Trophoblast cell (in vitro differentiated cells and primary cell): ENCODE measurements at regions not wholly inside any gene's neighbourhood (a gene's known extent, or its start where the extent isn't known, plus 50 kb on each side); places are given as distances from the start of the nearest gene placed in this dataset.

Source experiments
- DNase-seq, 2 donors: peaks; one replicate each; pipeline ENCODE4 v3.0.0-alpha.2; 2016
- H2AFZ ChIP-seq: 2 replicates; pipeline ENCODE4 v1.6.1; 2013; ENCODE audit warnings: low read length, moderate library complexity, mild to moderate bottlenecking; ENCODE audit not compliant: insufficient read depth, poor library complexity
- H2AK5ac ChIP-seq: 2 replicates; pipeline ENCODE4 v1.6.1; 2013; ENCODE audit warnings: mild to moderate bottlenecking, low read length
- H2BK120ac ChIP-seq: 2 replicates; pipeline ENCODE4 v1.6.1; 2013; ENCODE audit warnings: low read length, mild to moderate bottlenecking, moderate library complexity; ENCODE audit not compliant: insufficient read depth, poor library complexity
- H2BK12ac ChIP-seq: 2 replicates; pipeline ENCODE4 v1.6.1; 2013; ENCODE audit warnings: mild to moderate bottlenecking, low read length, moderate library complexity
- H2BK5ac ChIP-seq: 2 replicates; pipeline ENCODE4 v1.6.1; 2013; ENCODE audit warnings: low read length, low read depth, moderate library complexity, mild to moderate bottlenecking; ENCODE audit not compliant: poor library complexity
- H3K14ac ChIP-seq: 2 replicates; pipeline ENCODE4 v1.6.1; 2013; ENCODE audit warnings: mild to moderate bottlenecking, low read length
- H3K18ac ChIP-seq: 2 replicates; pipeline ENCODE4 v1.6.1; 2013; ENCODE audit warnings: mild to moderate bottlenecking, low read length
- H3K23ac ChIP-seq: 2 replicates; pipeline ENCODE4 v1.6.1; 2013; ENCODE audit warnings: low read length
- H3K27ac ChIP-seq: 2 replicates; pipeline ENCODE4 v1.5.1; 2013; ENCODE audit warnings: low read depth, mild to moderate bottlenecking, inconsistent platforms, low read length, moderate library complexity
- H3K27me3 ChIP-seq: 2 replicates; pipeline ENCODE4 v1.6.1; 2013; ENCODE audit warnings: inconsistent platforms, mild to moderate bottlenecking, low read length, moderate library complexity; ENCODE audit not compliant: insufficient read depth
- H3K36me3 ChIP-seq, 2 experiments: 1 replicate in 1 of 2; 2 replicates in 1 of 2; pipeline ENCODE4 v1.6.1; 2013; ENCODE audit warnings: low read length in 2 of 2, mild to moderate bottlenecking in 2 of 2, moderate library complexity in 1 of 2; ENCODE audit not compliant: insufficient read depth in 2 of 2, control insufficient read depth in 1 of 2
- H3K4ac ChIP-seq: 2 replicates; pipeline ENCODE4 v1.6.1; 2013; ENCODE audit warnings: low read depth, mild to moderate bottlenecking, low read length, moderate library complexity
- H3K4me1 ChIP-seq, 2 experiments: 1 replicate in 1 of 2; 2 replicates in 1 of 2; pipeline ENCODE4 v1.6.1; 2013; ENCODE audit warnings: low read length in 2 of 2, mild to moderate bottlenecking in 2 of 2, moderate library complexity in 1 of 2; ENCODE audit not compliant: insufficient read depth in 2 of 2, control insufficient read depth in 1 of 2
- H3K4me2 ChIP-seq: 2 replicates; pipeline ENCODE4 v1.6.1; 2013; ENCODE audit warnings: inconsistent platforms, mild to moderate bottlenecking, low read length, moderate library complexity
- H3K4me3 ChIP-seq: 2 replicates; pipeline ENCODE4 v1.5.1; 2013; ENCODE audit warnings: mild to moderate bottlenecking, low read depth, low read length, inconsistent platforms
- H3K79me1 ChIP-seq: one replicate; pipeline ENCODE4 v1.6.1; 2013; ENCODE audit warnings: low read length
- H3K79me2 ChIP-seq: 2 replicates; pipeline ENCODE4 v1.6.1; 2013; ENCODE audit warnings: low read length, mild to moderate bottlenecking; ENCODE audit not compliant: control insufficient read depth, insufficient read depth, poor library complexity
- H3K9ac ChIP-seq: 2 replicates; pipeline ENCODE4 v1.6.1; 2013; ENCODE audit warnings: mild to moderate bottlenecking, low read length
- H3K9me3 ChIP-seq: 2 replicates; pipeline ENCODE4 v1.6.1; 2013; ENCODE audit warnings: low read depth, mild to moderate bottlenecking, control low read depth, inconsistent platforms, low read length; ENCODE audit not compliant: insufficient read depth
- H4K12ac ChIP-seq: 2 replicates; pipeline ENCODE4 v1.6.1; 2013; ENCODE audit warnings: low read depth, mild to moderate bottlenecking, low read length, moderate library complexity
- H4K8ac ChIP-seq: 2 replicates; pipeline ENCODE4 v1.6.1; 2013; ENCODE audit warnings: low read depth, mild to moderate bottlenecking, low read length, moderate library complexity
- H4K91ac ChIP-seq: one replicate; pipeline ENCODE4 v1.6.1; 2013; ENCODE audit warnings: low read depth, mild to moderate bottlenecking, low read length, moderate library complexity
- WGBS: extraction: QIAGEN DNeasy Blood & Tissue Kit; methylation state at CpG from one replicate; pipeline ENCODE4 v1.1.7; 2013; ENCODE audit warnings: missing lambda C conversion rate; ENCODE audit not compliant: insufficient read length, insufficient coverage; ENCODE audit errors: extremely low coverage; 5-methylcytosine and 5-hydroxymethylcytosine counted together

- Histone ChIP-seq H3K9ac (no peak overlapping the region), H3K23ac (no peak overlapping the region), H4K12ac (no peak overlapping the region), H2AFZ (no peak overlapping the region), H3K4ac (no peak overlapping the region), H2BK120ac (no peak overlapping the region), H3K4me3 (no peak overlapping the region), H3K27me3 (no peaks in the 10 kb centered on the region), H2BK12ac (no peak overlapping the region), H4K8ac (no peak overlapping the region), H3K36me3 (no peaks in the 10 kb centered on the region), H3K18ac (no peak overlapping the region), H3K4me1 (no peaks in the 10 kb centered on the region), H3K4me2 (no peak overlapping the region), H3K14ac (no peak overlapping the region), H2BK5ac (no peak overlapping the region), H4K91ac (no peak overlapping the region), H3K79me2 (no peaks in the 10 kb centered on the region), H3K9me3 (no peaks in the 10 kb centered on the region), H3K27ac (no peak overlapping the region), H3K79me1 (no peaks in the 10 kb centered on the region), H2AK5ac (no peak overlapping the region)
- no peak for DNase-seq
- WGBS: no CpG with 5 or more reads among the region's 2 CpGs
Measured at GRCh38 chr6:19135706-19136105, 701.5 kb upstream of the ID4 start.

GRCh38 chr6:19137505-19137904 lies 699.7 kb upstream of the ID4 start:
- no CpG with 5 or more reads among the region's 4 CpGs for WGBS
- Histone ChIP-seq H3K27me3 (no peaks in the 10 kb centered on the region), H3K4me3 (no peak overlapping the region), H2AK5ac (no peak overlapping the region), H3K79me2 (no peaks in the 10 kb centered on the region), H4K8ac (no peak overlapping the region), H2AFZ (no peak overlapping the region), H3K23ac (no peak overlapping the region), H3K27ac (no peak overlapping the region), H2BK120ac (no peak overlapping the region), H3K4me2 (no peak overlapping the region), H3K9ac (no peak overlapping the region), H3K14ac (no peak overlapping the region), H2BK12ac (no peak overlapping the region), H4K12ac (no peak overlapping the region), H3K36me3 (no peaks in the 10 kb centered on the region), H4K91ac (no peak overlapping the region), H3K18ac (no peak overlapping the region), H3K9me3 (no peaks in the 10 kb centered on the region), H3K4ac (no peak overlapping the region), H3K79me1 (no peaks in the 10 kb centered on the region), H3K4me1 (no peaks in the 10 kb centered on the region), H2BK5ac (no peak overlapping the region)
- peak; percentile 15 to 42 for DNase-seq

GRCh38 chr6:19142275-19142674 lies 694.9 kb upstream of the ID4 start:
- no peaks in the 10 kb centered on the region for H3K27me3 ChIP-seq
- H2AFZ ChIP-seq: no peak overlapping the region
- no peaks in the 10 kb centered on the region for H3K79me1 ChIP-seq
- DNase-seq: no peak
- no peak overlapping the region for H3K4ac ChIP-seq
- no peak overlapping the region for H3K14ac ChIP-seq
- H3K4me3 ChIP-seq: no peak overlapping the region
- no peaks in the 10 kb centered on the region for H3K36me3 ChIP-seq
- H4K8ac ChIP-seq: no peak overlapping the region
- no CpG with 5 or more reads among the region's 5 CpGs for whole genome bisulfite sequencing
- no peak overlapping the region for H3K4me2 ChIP-seq
- H2BK120ac ChIP-seq: no peak overlapping the region
- no peak overlapping the region for H3K9ac ChIP-seq
- no peak overlapping the region for H2BK12ac ChIP-seq
- H4K91ac ChIP-seq: no peak overlapping the region
- no peaks in the 10 kb centered on the region for H3K4me1 ChIP-seq
- H3K18ac ChIP-seq: no peak overlapping the region
- H3K23ac ChIP-seq: no peak overlapping the region
- H3K79me2 ChIP-seq: no peaks in the 10 kb centered on the region
- no peak overlapping the region for H2AK5ac ChIP-seq
- no peak overlapping the region for H4K12ac ChIP-seq
- H3K27ac ChIP-seq: no peak overlapping the region
- no peak overlapping the region for H2BK5ac ChIP-seq
- H3K9me3 ChIP-seq: no peaks in the 10 kb centered on the region

- H3K9ac ChIP-seq: no peak overlapping the region
- no peak overlapping the region for H3K18ac ChIP-seq
- no peaks in the 10 kb centered on the region for H3K79me2 ChIP-seq
- no peak overlapping the region for H3K14ac ChIP-seq
- H2AK5ac ChIP-seq: no peak overlapping the region
- H3K4me2 ChIP-seq: no peak overlapping the region
- no peak overlapping the region for H3K4me3 ChIP-seq
- H4K91ac ChIP-seq: no peak overlapping the region
- H2BK120ac ChIP-seq: no peak overlapping the region
- no peak overlapping the region for H3K23ac ChIP-seq
- no peak overlapping the region for H3K4ac ChIP-seq
- no peaks in the 10 kb centered on the region for H3K4me1 ChIP-seq
- no peak for DNase-seq
- no peak overlapping the region for H2AFZ ChIP-seq
- no peaks in the 10 kb centered on the region for H3K9me3 ChIP-seq
- WGBS: no CpG with 5 or more reads among the region's 3 CpGs
- no peak overlapping the region for H4K8ac ChIP-seq
- H4K12ac ChIP-seq: no peak overlapping the region
- no peak overlapping the region for H2BK5ac ChIP-seq
- H3K27me3 ChIP-seq: no peaks in the 10 kb centered on the region
- no peaks in the 10 kb centered on the region for H3K79me1 ChIP-seq
- H3K27ac ChIP-seq: no peak overlapping the region
- H2BK12ac ChIP-seq: no peak overlapping the region
- no peaks in the 10 kb centered on the region for H3K36me3 ChIP-seq
Measured at GRCh38 chr6:19150307-19150706, 686.9 kb upstream of the ID4 start.
